ENCODE measurements at regions not wholly inside any gene's neighbourhood (a gene's known extent, or its start where the extent isn't known, plus 50 kb on each side); places are given as distances from the start of the nearest gene placed in this dataset.

DNA sequence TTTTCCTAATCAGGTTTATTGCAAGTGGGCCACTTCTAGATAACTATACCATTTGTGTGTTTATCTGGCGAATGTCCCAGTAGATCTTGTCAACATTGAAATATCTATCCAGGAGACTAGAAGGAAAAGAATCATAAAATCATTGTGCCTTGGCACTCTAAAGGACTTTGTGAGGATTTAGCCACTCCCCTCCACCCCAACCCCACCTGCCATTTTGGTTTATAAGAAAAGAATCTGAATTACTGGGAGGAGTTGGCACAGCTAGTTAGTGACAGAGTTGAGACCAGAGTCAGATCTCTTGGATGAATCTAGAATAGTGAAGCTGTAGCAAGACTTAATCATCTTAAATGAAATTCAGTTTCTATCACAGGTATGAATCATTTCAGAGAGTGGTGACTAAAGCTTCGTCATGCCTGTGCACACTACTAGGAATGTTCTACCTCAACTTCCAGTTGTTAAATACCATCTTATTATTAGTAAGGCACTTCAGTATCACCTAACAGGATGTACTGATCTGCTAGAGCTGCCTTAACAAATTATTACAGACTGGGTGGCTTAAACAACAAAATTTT lies 212.7 kb upstream of the SLC14A2 start:
- no peak for TF ChIP-seq CTCF (IDR thresholded peaks at IDR 0.05)
- ATAC-seq (ENCODE audit: poor library complexity): no peak
- no peak overlapping the region for H3K4me3 Mint-ChIP-seq
- no peaks in the 10 kb centered on the region for H3K36me3 Mint-ChIP-seq (ENCODE audit: low read depth)
- no peaks in the 10 kb centered on the region for H3K4me1 ChIP-seq (ENCODE audit: insufficient read depth, low read length)
- no peak overlapping the region for H3K4me3 ChIP-seq (ENCODE audit: low read length)
- H3K9me3 Mint-ChIP-seq: no peaks in the 10 kb centered on the region
- no peaks in the 10 kb centered on the region for H3K27me3 ChIP-seq (ENCODE audit: control insufficient read depth in 1 of 2, insufficient read depth in 2 of 2, low read length in 2 of 2)
- no peaks in the 10 kb centered on the region for H3K36me3 ChIP-seq (ENCODE audit: insufficient read depth, low read length)
- ChIA-PET POLR2A (no interaction called here), CTCF (no interaction called here)
- H3K9me3 ChIP-seq (ENCODE audit: control insufficient read depth in 1 of 2, insufficient read depth in 1 of 2, low read length in 2 of 2): no peaks in the 10 kb centered on the region
- DNase-seq: no peak
- H3K27me3 Mint-ChIP-seq: peaks cover 16% of the 10 kb centered on the region
- no peak overlapping the region for H3K27ac Mint-ChIP-seq
- intact Hi-C loops (cut with DNase I, micrococcal nuclease): no loop called here
- H3K4me1 Mint-ChIP-seq (ENCODE audit: low read depth): no peaks in the 10 kb centered on the region
- no peak overlapping the region for H3K27ac ChIP-seq (ENCODE audit: low read depth in 1 of 2, low read length in 2 of 2)

DNA sequence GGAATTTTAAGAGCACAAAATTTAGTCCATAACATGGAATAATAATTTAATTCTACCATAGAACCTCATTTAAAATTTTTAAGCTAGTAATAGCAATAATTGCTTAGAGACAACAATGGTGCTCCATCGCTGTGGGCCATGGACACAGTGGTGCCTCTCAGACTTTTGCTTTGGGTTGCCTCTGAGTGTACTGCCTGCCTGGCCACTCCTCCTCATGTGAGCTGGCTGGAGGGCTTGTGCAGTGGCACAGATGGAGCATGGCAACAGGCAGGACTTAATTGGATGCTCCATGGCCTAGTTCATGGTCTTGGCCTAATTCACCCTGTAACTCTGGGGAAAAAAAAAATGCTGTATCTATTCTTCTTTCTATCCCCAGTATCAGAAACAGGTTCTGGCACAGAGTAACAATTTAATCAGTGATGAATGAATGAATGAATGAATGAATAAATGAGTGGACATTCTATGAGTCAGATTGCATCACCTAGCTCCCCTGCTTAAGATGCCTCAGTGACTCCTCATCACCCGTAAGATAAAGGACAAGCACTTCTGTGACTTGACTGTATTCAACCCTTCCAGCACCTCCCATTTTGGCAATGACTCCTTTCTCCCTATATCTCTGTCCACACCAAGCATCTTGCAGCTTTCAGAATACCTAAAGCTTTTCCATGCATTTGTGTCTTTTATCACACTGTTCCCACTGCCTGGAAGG lies 211.8 kb upstream of the SLC14A2 start:
- Mint-ChIP-seq H3K36me3 (ENCODE audit: low read depth) (no peaks in the 10 kb centered on the region), H3K27me3 (peaks cover 16% of the 10 kb centered on the region), H3K4me3 (no peak overlapping the region), H3K27ac (no peak overlapping the region), H3K9me3 (no peaks in the 10 kb centered on the region), H3K4me1 (ENCODE audit: low read depth) (no peaks in the 10 kb centered on the region)
- Histone ChIP-seq H3K27me3 (ENCODE audit: control insufficient read depth in 1 of 2, insufficient read depth in 2 of 2, low read length in 2 of 2) (no peaks in the 10 kb centered on the region), H3K4me3 (ENCODE audit: low read length) (no peak overlapping the region), H3K36me3 (ENCODE audit: insufficient read depth, low read length) (no peaks in the 10 kb centered on the region), H3K9me3 (ENCODE audit: control insufficient read depth in 1 of 2, insufficient read depth in 1 of 2, low read length in 2 of 2) (no peaks in the 10 kb centered on the region), H3K27ac (ENCODE audit: low read depth in 1 of 2, low read length in 2 of 2) (no peak overlapping the region), H3K4me1 (ENCODE audit: insufficient read depth, low read length) (no peaks in the 10 kb centered on the region)
- no peak for TF ChIP-seq CTCF (IDR thresholded peaks at IDR 0.05)
- intact Hi-C loops (cut with DNase I, micrococcal nuclease): no loop called here
- ATAC-seq (ENCODE audit: poor library complexity) (no peak), DNase-seq (no peak)
- ChIA-PET CTCF (no interaction called here), POLR2A (no interaction called here)

DNA sequence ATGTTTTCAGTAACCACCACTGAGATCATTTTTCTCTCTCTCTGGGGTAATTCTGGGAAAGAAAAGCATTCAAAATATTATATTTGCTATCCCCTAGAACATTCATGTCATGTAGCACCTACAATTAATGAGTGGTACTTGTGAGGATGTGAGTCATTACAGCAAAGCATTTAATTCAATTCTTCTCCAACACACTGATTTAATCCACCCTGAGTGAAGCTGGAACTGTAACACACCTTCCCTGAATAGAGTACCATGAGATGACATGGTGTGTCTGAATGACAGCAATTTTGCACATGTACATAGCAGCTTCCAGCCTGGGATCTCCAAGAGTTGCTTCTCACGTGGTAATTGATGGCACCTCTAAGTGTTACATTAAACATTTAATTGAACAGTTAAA lies 207.1 kb upstream of the SLC14A2 start:
- no peak overlapping the region for H3K4me3 Mint-ChIP-seq
- Histone ChIP-seq H3K4me1 (ENCODE audit: insufficient read depth, low read length) (no peaks in the 10 kb centered on the region), H3K4me3 (ENCODE audit: low read length) (no peak overlapping the region), H3K36me3 (ENCODE audit: insufficient read depth, low read length) (no peaks in the 10 kb centered on the region), H3K27ac (ENCODE audit: low read depth in 1 of 2, low read length in 2 of 2) (no peak overlapping the region), H3K9me3 (ENCODE audit: control insufficient read depth in 1 of 2, insufficient read depth in 1 of 2, low read length in 2 of 2) (no peaks in the 10 kb centered on the region), H3K27me3 (ENCODE audit: control insufficient read depth in 1 of 2, insufficient read depth in 2 of 2, low read length in 2 of 2) (no peaks in the 10 kb centered on the region)
- ChIA-PET POLR2A (no interaction called here), CTCF (no interaction called here)
- intact Hi-C loops (cut with DNase I, micrococcal nuclease): no loop called here
- no peaks in the 10 kb centered on the region for H3K36me3 Mint-ChIP-seq (ENCODE audit: low read depth)
- H3K27ac Mint-ChIP-seq: no peak overlapping the region
- no peaks in the 10 kb centered on the region for H3K9me3 Mint-ChIP-seq
- ATAC-seq (ENCODE audit: poor library complexity): no peak
- H3K27me3 Mint-ChIP-seq: peaks cover 11% of the 10 kb centered on the region
- no peak for DNase-seq
- H3K4me1 Mint-ChIP-seq (ENCODE audit: low read depth): no peaks in the 10 kb centered on the region
- TF ChIP-seq CTCF (IDR thresholded peaks at IDR 0.05): no peak
